ENCODE measurements at regions not wholly inside any gene's neighbourhood (a gene's known extent, or its start where the extent isn't known, plus 50 kb on each side); places are given as distances from the start of the nearest gene placed in this dataset. TPM values are rescaled to one million over a fixed set of nuclear protein-coding genes. Genes with fewer than 3 reads are reported as not detected.

DNA sequence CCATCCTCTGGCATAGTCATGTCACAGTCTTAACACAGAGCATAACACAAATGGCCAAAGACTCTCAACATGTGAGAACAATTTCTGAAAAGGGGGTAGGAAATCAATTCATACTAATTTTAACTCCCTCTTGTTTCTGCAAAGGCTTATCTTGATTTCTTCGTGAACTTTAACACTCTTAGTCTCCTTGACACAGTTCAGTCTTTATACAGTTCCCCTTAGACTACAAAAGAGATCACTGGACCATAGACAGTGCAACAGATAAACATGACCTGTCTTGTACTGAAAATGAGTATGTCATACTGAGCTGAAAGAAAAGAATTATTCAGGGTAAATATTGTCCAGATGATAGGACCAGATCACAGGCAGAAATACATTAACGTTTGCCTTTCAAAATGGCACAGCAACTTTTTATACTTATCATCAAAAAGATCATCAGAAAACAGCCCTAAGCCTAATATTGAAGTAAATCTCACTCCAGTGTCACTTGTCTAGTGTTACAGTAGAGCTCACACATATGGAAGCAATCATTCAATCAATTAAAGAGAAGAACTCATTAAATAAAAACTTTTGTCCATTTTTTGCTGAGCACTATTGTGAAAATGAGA lies 56.4 kb upstream of the VRK2 start:
- no peak for DNase-seq (ENCODE audit: low spot score)

More for the DNA sequence above, 56.4 kb upstream of the VRK2 start:
- Histone ChIP-seq H3K79me2 (no peaks in the 10 kb centered on the region), H3K4me1 (ENCODE audit: insufficient read depth) (no peaks in the 10 kb centered on the region), H3K9me3 (ENCODE audit: low read depth) (no peaks in the 10 kb centered on the region), H4K20me1 (ENCODE audit: insufficient read depth, poor library complexity, severe bottlenecking) (no peaks in the 10 kb centered on the region), H3K27me3 (no peaks in the 10 kb centered on the region), H3K4me2 (no peak overlapping the region), H3K4me3 (no peak overlapping the region), H3K9me2 (replicated peaks; ENCODE audit: insufficient read depth) (no peaks in the 10 kb centered on the region), H3K36me3 (replicated peaks; ENCODE audit: insufficient read depth, low read depth) (no peaks in the 10 kb centered on the region), H3K27ac (no peak overlapping the region), H2AFZ (no peak overlapping the region)
- 54% methylated on average over 2 of the region's 2 CpGs for WGBS (ENCODE audit: low lambda C conversion rate, missing lambda C conversion rate)
- no peak for TF ChIP-seq EZH2 (IDR thresholded peaks at IDR 0.05; ENCODE audit: borderline replicate concordance)
- TF ChIP-seq CTCF (IDR thresholded peaks at IDR 0.05; ENCODE audit: poor library complexity): no peak

Small RNA genes in the stretch of these regions (small RNA-seq; reads per million reads assigned to genes)
- gene PPIAP63 (not detected), gene RF00592 (not detected)

Data from hepatocyte (in vitro differentiated cells).